IMR-90 (cell line): ENCODE measurements at regions not wholly inside any gene's neighbourhood (a gene's known extent, or its start where the extent isn't known, plus 50 kb on each side); places are given as distances from the start of the nearest gene placed in this dataset.

Source experiments
- BHLHE40 ChIP-seq: fragments of 150-350 bp; IDR thresholded peaks from 2 replicates; pipeline ENCODE4 v1.6.1; 2016; ENCODE audit warnings: mild to moderate bottlenecking, low read depth, low read length
- CEBPB ChIP-seq: IDR thresholded peaks from 2 replicates; pipeline ENCODE4 v1.6.1; 2012; ENCODE audit warnings: low read depth, low read length, improper control_type of control experiment
- CHD1 ChIP-seq: IDR thresholded peaks from 2 replicates; pipeline ENCODE4 v1.6.1; 2012; ENCODE audit warnings: low read depth, low read length, improper control_type of control experiment
- CTCF ChIP-seq: conservative IDR thresholded peaks from 2 replicates; pipeline ENCODE4 v1.5.1; 2012; ENCODE audit warnings: mild to moderate bottlenecking, low read depth, low read length, improper control_type of control experiment
- FOS ChIP-seq: fragments of 150-350 bp; IDR thresholded peaks from 2 replicates; pipeline ENCODE4 v1.6.1; 2016; ENCODE audit warnings: low read depth, low read length
- MAFK ChIP-seq: IDR thresholded peaks from 2 replicates; pipeline ENCODE4 v1.6.1; 2012; ENCODE audit warnings: low read depth, low read length, improper control_type of control experiment
- MAZ ChIP-seq: IDR thresholded peaks from 2 replicates; pipeline ENCODE4 v1.6.1; 2012; ENCODE audit warnings: low read depth, mild to moderate bottlenecking, low read length, improper control_type of control experiment, moderate library complexity, borderline replicate concordance
- NFE2L2 ChIP-seq: fragments of 150-350 bp; IDR thresholded peaks from 2 replicates; pipeline ENCODE4 v1.6.1; 2016; ENCODE audit warnings: low read depth, mild to moderate bottlenecking, low read length
- POLR2A ChIP-seq: IDR thresholded peaks from 2 replicates; pipeline ENCODE4 v1.6.1; 2012; ENCODE audit warnings: mild to moderate bottlenecking, low read depth, low read length
- RAD21 ChIP-seq: IDR thresholded peaks from 2 replicates; pipeline ENCODE4 v1.6.1; 2012; ENCODE audit warnings: low read length, improper control_type of control experiment
- RCOR1 ChIP-seq: IDR thresholded peaks from 2 replicates; pipeline ENCODE4 v1.6.1; 2012; ENCODE audit warnings: mild to moderate bottlenecking, low read length, improper control_type of control experiment; ENCODE audit not compliant: insufficient replicate concordance
- RFX5 ChIP-seq: IDR thresholded peaks from 2 replicates; pipeline ENCODE4 v1.8.0; 2012; ENCODE audit warnings: low read depth, mild to moderate bottlenecking, low read length, moderate library complexity
- SMC3 ChIP-seq: fragments of 150-350 bp; IDR thresholded peaks from 2 replicates; pipeline ENCODE4 v1.6.1; 2016; ENCODE audit warnings: low read depth, mild to moderate bottlenecking, antibody characterized with exemption, low read length, moderate library complexity
- USF2 ChIP-seq: fragments of 150-350 bp; IDR thresholded peaks from 2 replicates; pipeline ENCODE4 v1.6.1; 2017; ENCODE audit warnings: mild to moderate bottlenecking, antibody characterized with exemption, low read length, low read depth

- TF ChIP-seq CTCF (no peak), USF2 (no peak), POLR2A (no peak), RAD21 (no peak), CEBPB (no peak), BHLHE40 (no peak), NFE2L2 (no peak), MAFK (no peak), RFX5 (no peak), CHD1 (no peak), SMC3 (no peak), RCOR1 (no peak), MAZ (no peak), FOS (no peak)
Observed at GRCh38 chr17:73855720-73856333, 211.6 kb upstream of the SDK2 start.
